HEK293 (cell line): ENCODE measurements at regions not wholly inside any gene's neighbourhood (a gene's known extent, or its start where the extent isn't known, plus 50 kb on each side); places are given as distances from the start of the nearest gene placed in this dataset.
"Not testable (repeated sequence)": the region's sequence is repeated elsewhere in the genome, so short reads cannot be mapped to it uniquely, and the experiment has no call there.

ENCODE experiments used
- CTCF ChIA-PET: fragments of 350-600 bp; formaldehyde crosslinking; extraction: SDS; loops from one replicate; lab custom pipeline; 2021; ENCODE audit warnings: antibody characterized with exemption; lab: Yijun Ruan, JAX
- POLR2A ChIA-PET: fragments of 300-600 bp; formaldehyde crosslinking; extraction: SDS; loops from one replicate; lab custom pipeline; 2020; ENCODE audit warnings: antibody characterized with exemption, inconsistent platforms; lab: Yijun Ruan, JAX
- H3K27ac ChIP-seq: fragments of 200-500 bp; sonication (Bioruptor generic); 2 replicates; pipeline ENCODE4 v1.5.1; 2014; ENCODE audit warnings: low read depth, low read length, control low read depth, inconsistent platforms; ENCODE audit errors: extremely low read depth
- H3K36me3 ChIP-seq, 2 experiments: fragments of 200-500 bp in 1 of 2; sonication (Bioruptor generic) in 1 of 2; 1 replicate in 1 of 2; 2 replicates in 1 of 2; pipeline ENCODE4 v1.5.1; 2014 to 2017; ENCODE audit warnings: inconsistent platforms in 2 of 2, low read length in 2 of 2; ENCODE audit not compliant: control insufficient read depth in 2 of 2, insufficient read depth in 1 of 2
- H3K4me1 ChIP-seq: fragments of 200-500 bp; sonication (Bioruptor generic); 2 replicates; pipeline ENCODE4 v1.5.1; 2014; ENCODE audit warnings: mild to moderate bottlenecking, low read length, inconsistent platforms; ENCODE audit not compliant: control insufficient read depth, insufficient read depth
- H3K4me3 ChIP-seq: 2 replicates; pipeline ENCODE4 v1.5.1; 2011; ENCODE audit warnings: low read depth, mild to moderate bottlenecking, control low read depth, low read length, moderate library complexity
- H3K9me3 ChIP-seq: fragments of 200-500 bp; sonication (Bioruptor generic); 2 replicates; pipeline ENCODE4 v1.5.1; 2014; ENCODE audit warnings: low read depth, low read length, inconsistent platforms; ENCODE audit not compliant: control insufficient read depth, insufficient read depth
- KLF7 ChIP-seq: fragments of 450-650 bp; formaldehyde crosslinking; IDR thresholded peaks from 2 replicates; pipeline ENCODE4 v1.5.1; 2016; ENCODE audit warnings: missing biosample characterization, missing genetic modification characterization, borderline replicate concordance
- TRIM28 ChIP-seq: IDR thresholded peaks from 2 replicates; pipeline ENCODE4 v1.6.1; 2011; ENCODE audit warnings: low read length, control low read depth, borderline replicate concordance
- ZNF274 ChIP-seq, 2 experiments: fragments of 200-500 bp in 1 of 2; fragments of 450-650 bp in 1 of 2; sonication (Bioruptor generic) in 1 of 2; formaldehyde crosslinking in 1 of 2; IDR thresholded peaks; 2 replicates each; pipeline versions ENCODE4 v1.5.1 to v1.6.1; 2014 to 2016; ENCODE audit warnings: borderline replicate concordance in 1 of 2, inconsistent platforms in 1 of 2, low read length in 1 of 2, missing biosample characterization in 1 of 2, missing genetic modification characterization in 1 of 2
- ZNF350 ChIP-seq: fragments of 450-650 bp; formaldehyde crosslinking; IDR thresholded peaks from 2 replicates; pipeline ENCODE4 v1.5.0; 2017; ENCODE audit warnings: missing biosample characterization, mild to moderate bottlenecking, missing genetic modification characterization
- ZNF626 ChIP-seq: fragments of 450-650 bp; sonication (Bioruptor Pico); formaldehyde crosslinking; IDR thresholded peaks from 2 replicates; pipeline ENCODE4 v1.5.1; 2018; ENCODE audit warnings: missing biosample characterization, missing genetic modification characterization, inconsistent platforms
- TF ChIP-seq, protein P1 (sequence below): fragments of 450-650 bp; formaldehyde crosslinking; IDR thresholded peaks from 2 replicates; pipeline ENCODE4 v1.5.1; 2016; ENCODE audit warnings: missing biosample characterization, missing genetic modification characterization
- TF ChIP-seq, protein P2 (sequence below): fragments of 450-650 bp; formaldehyde crosslinking; IDR thresholded peaks from 2 replicates; pipeline ENCODE4 v1.5.0; 2017; ENCODE audit warnings: missing biosample characterization, missing genetic modification characterization, borderline replicate concordance
- TF ChIP-seq, protein P3 (sequence below): fragments of 450-650 bp; formaldehyde crosslinking; IDR thresholded peaks from 2 replicates; pipeline ENCODE4 v1.5.1; 2017; ENCODE audit warnings: missing biosample characterization, missing genetic modification characterization
- TF ChIP-seq, protein P4 (sequence below): fragments of 450-650 bp; formaldehyde crosslinking; conservative IDR thresholded peaks from 2 replicates; pipeline ENCODE4 v1.5.1; 2016; ENCODE audit warnings: low read depth, missing biosample characterization, missing genetic modification characterization

DNA sequence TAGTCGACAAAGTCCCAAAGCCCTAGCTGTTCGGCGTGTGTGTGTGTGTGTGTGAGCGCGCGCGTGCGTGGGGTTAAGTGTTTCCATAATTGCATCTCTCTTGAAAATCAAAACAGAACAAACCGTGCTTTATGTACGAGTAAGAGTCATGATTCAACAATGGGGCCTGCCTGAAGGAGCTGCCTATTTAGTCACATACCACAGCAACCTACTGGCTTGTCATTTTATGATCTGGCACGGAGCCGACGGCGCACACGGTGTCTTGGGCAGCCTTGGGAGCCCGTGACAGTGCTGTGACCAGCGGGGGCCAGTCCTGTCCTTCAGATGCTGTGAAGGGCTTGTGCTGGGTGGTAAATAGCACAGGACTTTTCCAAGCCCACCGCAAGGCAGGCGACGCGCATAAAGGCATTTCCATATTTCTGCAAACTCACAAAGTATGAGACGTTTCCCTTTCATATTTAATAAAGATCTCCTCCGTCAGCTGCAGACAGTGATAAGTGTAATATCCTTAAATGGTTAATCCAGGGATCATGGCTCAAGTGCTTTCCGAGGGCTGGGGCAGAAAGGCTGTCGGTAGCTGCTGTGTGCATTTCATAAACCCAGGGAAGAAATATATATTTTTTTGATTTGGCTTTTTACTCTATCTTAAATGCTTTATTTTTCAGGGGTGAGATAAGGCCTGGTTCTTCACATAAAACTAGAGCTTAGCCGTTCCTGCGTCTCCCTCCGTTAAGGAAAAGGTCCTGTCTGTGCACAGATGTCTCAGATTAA is 270.2 kb upstream of the IRX1 start:
- Histone ChIP-seq H3K27ac (no peak overlapping the region), H3K4me1 (no peaks in the 10 kb centered on the region), H3K4me3 (no peak overlapping the region), H3K9me3 (no peaks in the 10 kb centered on the region), H3K36me3 (no peaks in the 10 kb centered on the region)
- ChIA-PET CTCF (no interaction called here), POLR2A (no interaction called here)
- TF ChIP-seq ZNF350 (tag by site-specific recombination) (no peak), TRIM28 (no peak), KLF7 (tag by site-specific recombination) (no peak), ZNF626 (tag by site-specific recombination) (no peak)
- TF ChIP-seq, protein P1, sequence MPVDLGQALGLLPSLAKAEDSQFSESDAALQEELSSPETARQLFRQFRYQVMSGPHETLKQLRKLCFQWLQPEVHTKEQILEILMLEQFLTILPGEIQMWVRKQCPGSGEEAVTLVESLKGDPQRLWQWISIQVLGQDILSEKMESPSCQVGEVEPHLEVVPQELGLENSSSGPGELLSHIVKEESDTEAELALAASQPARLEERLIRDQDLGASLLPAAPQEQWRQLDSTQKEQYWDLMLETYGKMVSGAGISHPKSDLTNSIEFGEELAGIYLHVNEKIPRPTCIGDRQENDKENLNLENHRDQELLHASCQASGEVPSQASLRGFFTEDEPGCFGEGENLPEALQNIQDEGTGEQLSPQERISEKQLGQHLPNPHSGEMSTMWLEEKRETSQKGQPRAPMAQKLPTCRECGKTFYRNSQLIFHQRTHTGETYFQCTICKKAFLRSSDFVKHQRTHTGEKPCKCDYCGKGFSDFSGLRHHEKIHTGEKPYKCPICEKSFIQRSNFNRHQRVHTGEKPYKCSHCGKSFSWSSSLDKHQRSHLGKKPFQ (tag by site-specific recombination): no peak

DNA sequence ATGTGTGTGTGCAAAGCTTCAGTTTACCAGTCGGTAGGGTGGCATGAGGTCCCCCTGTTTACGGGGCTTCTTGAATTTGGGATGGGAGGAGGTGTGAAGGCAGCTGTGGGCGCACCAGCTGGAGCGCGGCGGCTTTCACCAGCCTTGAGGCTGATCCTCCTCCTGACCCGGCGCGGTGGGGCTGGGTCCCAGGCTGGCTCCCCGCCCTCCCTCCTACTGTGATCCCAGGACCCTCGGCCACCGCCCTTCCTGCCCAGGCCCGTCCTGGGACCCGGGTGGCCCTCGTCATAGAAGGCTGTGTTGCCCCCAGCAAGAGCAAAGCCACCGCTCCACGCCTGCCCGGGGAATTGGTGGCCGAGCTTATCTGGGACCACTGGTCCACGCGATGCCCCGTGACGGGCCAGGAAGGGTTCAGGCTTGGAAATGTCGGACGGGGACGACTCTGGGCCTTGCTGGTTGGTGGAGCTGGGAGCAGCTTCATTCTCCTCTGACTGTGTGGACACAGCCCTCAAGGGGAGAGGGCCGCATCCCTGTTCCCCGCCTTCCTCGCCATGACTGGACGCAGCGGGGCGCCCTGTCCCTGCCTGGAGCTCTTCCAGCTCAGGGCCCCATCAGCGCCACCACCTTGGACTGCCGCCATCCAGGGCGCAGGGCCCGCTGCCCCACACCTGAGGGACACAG is 271.1 kb upstream of the IRX1 start:
- Histone ChIP-seq H3K4me1 (no peaks in the 10 kb centered on the region), H3K9me3 (no peaks in the 10 kb centered on the region), H3K4me3 (no peak overlapping the region)
- TF ChIP-seq, protein P2, sequence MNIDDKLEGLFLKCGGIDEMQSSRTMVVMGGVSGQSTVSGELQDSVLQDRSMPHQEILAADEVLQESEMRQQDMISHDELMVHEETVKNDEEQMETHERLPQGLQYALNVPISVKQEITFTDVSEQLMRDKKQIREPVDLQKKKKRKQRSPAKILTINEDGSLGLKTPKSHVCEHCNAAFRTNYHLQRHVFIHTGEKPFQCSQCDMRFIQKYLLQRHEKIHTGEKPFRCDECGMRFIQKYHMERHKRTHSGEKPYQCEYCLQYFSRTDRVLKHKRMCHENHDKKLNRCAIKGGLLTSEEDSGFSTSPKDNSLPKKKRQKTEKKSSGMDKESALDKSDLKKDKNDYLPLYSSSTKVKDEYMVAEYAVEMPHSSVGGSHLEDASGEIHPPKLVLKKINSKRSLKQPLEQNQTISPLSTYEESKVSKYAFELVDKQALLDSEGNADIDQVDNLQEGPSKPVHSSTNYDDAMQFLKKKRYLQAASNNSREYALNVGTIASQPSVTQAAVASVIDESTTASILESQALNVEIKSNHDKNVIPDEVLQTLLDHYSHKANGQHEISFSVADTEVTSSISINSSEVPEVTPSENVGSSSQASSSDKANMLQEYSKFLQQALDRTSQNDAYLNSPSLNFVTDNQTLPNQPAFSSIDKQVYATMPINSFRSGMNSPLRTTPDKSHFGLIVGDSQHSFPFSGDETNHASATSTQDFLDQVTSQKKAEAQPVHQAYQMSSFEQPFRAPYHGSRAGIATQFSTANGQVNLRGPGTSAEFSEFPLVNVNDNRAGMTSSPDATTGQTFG (tag by site-specific recombination): no peak
- TF ChIP-seq, protein P3, sequence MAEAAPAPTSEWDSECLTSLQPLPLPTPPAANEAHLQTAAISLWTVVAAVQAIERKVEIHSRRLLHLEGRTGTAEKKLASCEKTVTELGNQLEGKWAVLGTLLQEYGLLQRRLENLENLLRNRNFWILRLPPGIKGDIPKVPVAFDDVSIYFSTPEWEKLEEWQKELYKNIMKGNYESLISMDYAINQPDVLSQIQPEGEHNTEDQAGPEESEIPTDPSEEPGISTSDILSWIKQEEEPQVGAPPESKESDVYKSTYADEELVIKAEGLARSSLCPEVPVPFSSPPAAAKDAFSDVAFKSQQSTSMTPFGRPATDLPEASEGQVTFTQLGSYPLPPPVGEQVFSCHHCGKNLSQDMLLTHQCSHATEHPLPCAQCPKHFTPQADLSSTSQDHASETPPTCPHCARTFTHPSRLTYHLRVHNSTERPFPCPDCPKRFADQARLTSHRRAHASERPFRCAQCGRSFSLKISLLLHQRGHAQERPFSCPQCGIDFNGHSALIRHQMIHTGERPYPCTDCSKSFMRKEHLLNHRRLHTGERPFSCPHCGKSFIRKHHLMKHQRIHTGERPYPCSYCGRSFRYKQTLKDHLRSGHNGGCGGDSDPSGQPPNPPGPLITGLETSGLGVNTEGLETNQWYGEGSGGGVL (tag by site-specific recombination): no peak
- TF ChIP-seq, protein P4, sequence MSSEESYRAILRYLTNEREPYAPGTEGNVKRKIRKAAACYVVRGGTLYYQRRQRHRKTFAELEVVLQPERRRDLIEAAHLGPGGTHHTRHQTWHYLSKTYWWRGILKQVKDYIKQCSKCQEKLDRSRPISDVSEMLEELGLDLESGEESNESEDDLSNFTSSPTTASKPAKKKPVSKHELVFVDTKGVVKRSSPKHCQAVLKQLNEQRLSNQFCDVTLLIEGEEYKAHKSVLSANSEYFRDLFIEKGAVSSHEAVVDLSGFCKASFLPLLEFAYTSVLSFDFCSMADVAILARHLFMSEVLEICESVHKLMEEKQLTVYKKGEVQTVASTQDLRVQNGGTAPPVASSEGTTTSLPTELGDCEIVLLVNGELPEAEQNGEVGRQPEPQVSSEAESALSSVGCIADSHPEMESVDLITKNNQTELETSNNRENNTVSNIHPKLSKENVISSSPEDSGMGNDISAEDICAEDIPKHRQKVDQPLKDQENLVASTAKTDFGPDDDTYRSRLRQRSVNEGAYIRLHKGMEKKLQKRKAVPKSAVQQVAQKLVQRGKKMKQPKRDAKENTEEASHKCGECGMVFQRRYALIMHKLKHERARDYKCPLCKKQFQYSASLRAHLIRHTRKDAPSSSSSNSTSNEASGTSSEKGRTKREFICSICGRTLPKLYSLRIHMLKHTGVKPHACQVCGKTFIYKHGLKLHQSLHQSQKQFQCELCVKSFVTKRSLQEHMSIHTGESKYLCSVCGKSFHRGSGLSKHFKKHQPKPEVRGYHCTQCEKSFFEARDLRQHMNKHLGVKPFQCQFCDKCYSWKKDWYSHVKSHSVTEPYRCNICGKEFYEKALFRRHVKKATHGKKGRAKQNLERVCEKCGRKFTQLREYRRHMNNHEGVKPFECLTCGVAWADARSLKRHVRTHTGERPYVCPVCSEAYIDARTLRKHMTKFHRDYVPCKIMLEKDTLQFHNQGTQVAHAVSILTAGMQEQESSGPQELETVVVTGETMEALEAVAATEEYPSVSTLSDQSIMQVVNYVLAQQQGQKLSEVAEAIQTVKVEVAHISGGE (tag by site-specific recombination): no peak
- TF ChIP-seq, all 188 proteins: peak for 0
- ChIA-PET CTCF (no interaction called here), POLR2A (no interaction called here)
- Histone ChIP-seq H3K27ac (no peak overlapping the region), H3K36me3 (no peaks in the 10 kb centered on the region)

DNA sequence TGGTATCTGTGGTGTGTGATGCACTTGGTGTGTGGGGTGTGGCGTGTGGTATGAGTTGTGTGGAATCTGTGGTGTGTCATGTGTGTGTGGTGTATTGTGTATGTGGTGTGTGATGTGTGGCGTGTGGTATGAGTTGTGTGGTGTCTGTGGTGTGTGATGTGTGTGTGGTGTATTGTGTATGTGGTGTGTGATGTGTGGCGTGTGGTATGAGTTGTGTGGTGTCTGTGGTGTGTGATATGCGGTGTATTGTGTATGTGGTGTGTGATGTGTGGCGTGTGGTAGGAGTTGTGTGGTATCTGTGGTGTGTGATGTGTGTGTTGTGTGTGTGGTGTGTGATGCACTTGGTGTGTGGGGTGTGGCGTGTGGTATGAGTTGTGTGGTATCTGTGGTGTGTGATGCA is 271.7 kb upstream of the IRX1 start:
- not testable (repeated sequence) for TF ChIP-seq ZNF274 (IDR thresholded peaks at IDR 0.05; ENCODE audit: low read length)
- peak; percentile 25; the same call in 1 of the 2 replicates for TF ChIP-seq ZNF274 (tag by site-specific recombination; IDR thresholded peaks at IDR 0.05; ENCODE audit: borderline replicate concordance)
- TF ChIP-seq, all 188 proteins: peak for 1; not testable (repeated sequence) for 187
- H3K9me3 ChIP-seq, H3K4me1 ChIP-seq, POLR2A ChIA-PET, CTCF ChIA-PET, H3K27ac ChIP-seq, H3K4me3 ChIP-seq, H3K36me3 ChIP-seq: not testable (repeated sequence)
